SK-N-MC (cell line): ENCODE measurements at regions not wholly inside any gene's neighbourhood (a gene's known extent, or its start where the extent isn't known, plus 50 kb on each side); places are given as distances from the start of the nearest gene placed in this dataset.

ENCODE experiments used
- DNase-seq: peaks from one replicate; pipeline ENCODE4 v3.0.0-alpha.2; 2011; ENCODE audit warnings: low read depth, low spot score
- H3K27ac ChIP-seq: fragments of 200-600 bp; sonication (generic); 2 replicates; pipeline ENCODE4 v1.5.1; 2016; ENCODE audit warnings: mixed run types
- H3K36me3 ChIP-seq: fragments of 200-600 bp; sonication (generic); 2 replicates; pipeline ENCODE4 v1.6.1; 2017; ENCODE audit warnings: antibody characterized with exemption, low read length, mixed read lengths; ENCODE audit not compliant: insufficient read depth
- H3K4me3 ChIP-seq: fragments of 200-600 bp; sonication (generic); 2 replicates; pipeline ENCODE4 v1.5.1; 2016
- H3K9ac ChIP-seq: fragments of 200-600 bp; sonication (generic); 2 replicates; pipeline ENCODE4 v1.8.0; 2017; ENCODE audit warnings: mixed run types, mixed read lengths; ENCODE audit not compliant: insufficient read length
- H3K9me3 ChIP-seq: fragments of 200-600 bp; sonication (generic); 2 replicates; pipeline ENCODE4 v1.6.1; 2017; ENCODE audit warnings: low read depth, mild to moderate bottlenecking, antibody characterized with exemption, low read length, moderate library complexity, mixed read lengths
- EZH2 ChIP-seq: fragments of 200-600 bp; sonication (generic); IDR thresholded peaks from one replicate; pipeline ENCODE4 v1.6.1; 2017; ENCODE audit warnings: antibody characterized with exemption
- FOXP2 ChIP-seq: optimal IDR thresholded peaks from 2 replicates; pipeline ENCODE3; 2011; ENCODE audit warnings: mild to moderate bottlenecking, moderate library complexity; ENCODE audit not compliant: insufficient read depth; ENCODE audit errors: extremely low read length, control extremely low read depth
- POLR2AphosphoS5 ChIP-seq: IDR thresholded peaks from 2 replicates; pipeline ENCODE4 v1.6.1; 2012; ENCODE audit warnings: mild to moderate bottlenecking, low read depth, low read length, borderline replicate concordance

DNA sequence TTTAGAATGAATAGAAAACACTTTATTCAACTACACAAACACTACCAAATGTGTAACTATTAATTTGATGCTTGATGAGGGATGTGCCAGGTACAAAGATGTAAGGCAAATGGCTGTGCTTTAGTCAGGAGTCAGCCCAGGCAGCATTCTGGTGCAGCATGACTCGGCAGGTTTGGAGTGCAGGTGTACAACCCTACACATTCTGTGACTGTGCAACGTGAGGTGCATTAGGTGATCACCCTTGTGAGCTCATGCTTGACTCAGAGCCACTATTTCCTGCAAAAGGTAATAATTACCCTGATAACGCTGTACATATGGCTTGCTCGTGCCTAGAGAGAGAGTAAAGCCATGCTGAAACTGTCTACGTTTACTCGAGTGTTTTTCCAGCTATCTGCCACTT, 288.7 kb upstream of the DSEL start:
- Histone ChIP-seq H3K4me3 (no peak overlapping the region), H3K9ac (no peak overlapping the region), H3K36me3 (no peaks in the 10 kb centered on the region), H3K9me3 (no peaks in the 10 kb centered on the region), H3K27ac (no peak overlapping the region)
- DNase-seq = no peak
- TF ChIP-seq FOXP2 (no peak), EZH2 (no peak), POLR2AphosphoS5 (no peak)

- Histone ChIP-seq H3K36me3 (no peaks in the 10 kb centered on the region), H3K27ac (no peak overlapping the region), H3K9ac (no peak overlapping the region), H3K9me3 (no peaks in the 10 kb centered on the region), H3K4me3 (no peak overlapping the region)
- no peak for DNase-seq
- TF ChIP-seq FOXP2 = no peak
- TF ChIP-seq EZH2 = no peak
- TF ChIP-seq POLR2AphosphoS5 = no peak
These were observed 278.0 kb upstream of the DSEL start for GRCh38 chr18:67794521-67794920.

GRCh38 chr18:67790527-67790926, 274.0 kb upstream of the DSEL start:
- no peak for DNase-seq
- H3K4me3 ChIP-seq = no peak overlapping the region
- TF ChIP-seq EZH2 (no peak), POLR2AphosphoS5 (no peak), FOXP2 (no peak)
- H3K9ac ChIP-seq = no peak overlapping the region
- no peaks in the 10 kb centered on the region for H3K9me3 ChIP-seq
- H3K36me3 ChIP-seq = no peaks in the 10 kb centered on the region
- no peak overlapping the region for H3K27ac ChIP-seq

GRCh38 chr18:67789165-67789545, 272.6 kb upstream of the DSEL start:
- H3K9me3 ChIP-seq = no peaks in the 10 kb centered on the region
- no peak overlapping the region for H3K9ac ChIP-seq
- no peaks in the 10 kb centered on the region for H3K36me3 ChIP-seq
- no peak overlapping the region for H3K4me3 ChIP-seq
- TF ChIP-seq EZH2 = no peak
- TF ChIP-seq POLR2AphosphoS5 = no peak
- TF ChIP-seq FOXP2 = no peak
- DNase-seq = no peak
- no peak overlapping the region for H3K27ac ChIP-seq

DNA sequence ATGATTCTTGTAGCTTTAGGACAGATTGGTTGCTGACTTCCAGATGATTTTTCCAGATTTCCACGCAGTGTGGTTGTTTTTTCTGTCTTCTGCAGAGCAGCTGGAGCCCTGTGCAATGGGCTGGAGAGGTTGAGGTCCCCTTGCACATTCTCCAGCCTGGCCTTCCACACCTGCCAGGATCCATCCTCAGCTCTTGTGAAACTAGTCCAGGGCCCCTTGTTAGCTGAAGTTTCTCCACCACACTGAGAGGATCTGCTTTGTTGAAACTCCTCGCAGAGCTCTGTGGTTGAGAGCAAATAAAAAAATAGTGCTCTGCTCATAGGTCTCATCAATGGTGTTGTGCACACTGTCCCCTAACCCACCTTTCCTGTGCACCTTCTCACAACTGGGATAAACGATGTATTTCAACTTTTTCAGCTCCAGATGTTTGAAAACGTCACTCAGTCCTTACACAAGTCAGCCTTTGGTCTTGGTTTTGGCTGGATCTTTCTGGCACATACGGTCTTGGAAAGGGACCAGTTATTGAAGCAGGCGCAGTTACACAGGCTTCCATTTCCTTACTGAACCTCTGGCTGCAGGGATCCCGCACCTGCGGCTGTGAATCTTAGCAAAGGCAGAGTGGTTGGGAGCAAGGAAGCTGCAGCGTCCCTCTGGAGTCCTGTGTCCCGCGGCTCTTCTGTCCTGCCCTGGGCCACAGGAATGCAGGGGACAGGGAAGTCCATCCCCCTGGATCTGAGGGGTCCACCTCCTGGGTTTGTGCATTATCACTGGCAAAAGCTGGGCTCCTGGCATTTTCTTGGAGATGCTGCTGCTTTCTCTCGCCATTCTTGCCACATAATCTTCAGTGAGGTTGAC, 272.0 kb upstream of the DSEL start:
- no peaks in the 10 kb centered on the region for H3K36me3 ChIP-seq
- no peak overlapping the region for H3K9ac ChIP-seq
- TF ChIP-seq POLR2AphosphoS5 (no peak), FOXP2 (no peak), EZH2 (no peak)
- DNase-seq = no peak
- no peak overlapping the region for H3K4me3 ChIP-seq
- H3K9me3 ChIP-seq = no peaks in the 10 kb centered on the region
- no peak overlapping the region for H3K27ac ChIP-seq

DNA sequence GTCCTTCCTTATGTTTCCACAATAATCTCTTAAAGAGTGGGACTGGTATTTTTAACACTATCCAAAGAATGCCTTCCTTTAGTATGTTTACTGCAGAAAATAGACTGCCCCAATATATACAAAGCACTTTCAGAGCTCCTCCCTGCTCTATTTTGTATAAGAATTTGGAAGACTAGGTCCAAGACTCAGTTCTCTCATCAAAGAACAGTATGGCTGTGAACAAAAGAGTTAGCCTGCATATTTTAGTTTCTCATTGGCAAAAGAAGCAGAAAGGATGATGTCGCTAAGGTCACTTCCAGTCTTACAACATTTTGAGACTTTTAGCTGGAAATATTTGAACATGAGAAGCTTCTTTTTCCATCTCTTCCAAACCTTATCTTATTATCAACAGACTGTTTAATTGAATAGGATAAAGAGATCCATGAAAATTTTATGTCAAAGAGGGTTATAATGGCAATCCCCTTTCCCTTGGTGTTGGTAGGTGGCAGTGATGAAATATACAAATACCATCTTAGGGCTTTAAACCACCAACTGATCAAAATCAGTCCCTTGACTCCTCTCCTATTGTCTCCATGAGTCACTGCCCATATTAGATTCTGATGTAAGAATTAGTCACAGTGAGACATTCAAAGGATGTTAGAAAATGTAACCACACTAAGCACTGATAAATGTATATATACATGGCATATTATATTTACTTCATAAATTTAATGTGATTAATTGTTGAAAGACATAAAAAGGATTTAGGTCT, 266.9 kb upstream of the DSEL start:
- Histone ChIP-seq H3K36me3 (no peaks in the 10 kb centered on the region), H3K9ac (no peak overlapping the region), H3K27ac (no peak overlapping the region), H3K4me3 (no peak overlapping the region), H3K9me3 (no peaks in the 10 kb centered on the region)
- DNase-seq = no peak
- TF ChIP-seq POLR2AphosphoS5 (no peak), EZH2 (no peak), FOXP2 (no peak)

DNA sequence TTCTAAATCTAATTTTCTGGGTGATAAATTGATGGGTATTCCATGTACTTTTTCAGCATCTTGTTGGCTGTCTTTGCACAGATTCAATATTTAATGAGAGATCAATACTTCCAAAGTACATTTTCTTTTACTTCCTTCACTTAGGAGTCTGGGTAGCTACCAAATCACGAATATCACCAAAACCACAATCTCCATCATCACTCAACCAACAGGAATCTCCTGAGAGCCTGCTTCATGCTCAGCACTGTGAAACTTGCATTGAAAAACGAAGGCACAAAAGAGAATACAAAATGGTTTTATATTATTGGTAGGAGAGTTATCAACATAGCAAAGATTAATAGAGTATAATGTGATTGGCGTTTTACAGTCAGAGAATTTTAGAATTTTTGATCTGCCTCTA, 261.5 kb upstream of the DSEL start:
- Histone ChIP-seq H3K36me3 (no peaks in the 10 kb centered on the region), H3K4me3 (no peak overlapping the region), H3K9me3 (no peaks in the 10 kb centered on the region), H3K9ac (no peak overlapping the region), H3K27ac (no peak overlapping the region)
- TF ChIP-seq EZH2 = no peak
- TF ChIP-seq POLR2AphosphoS5 = no peak
- TF ChIP-seq FOXP2 = no peak
- no peak for DNase-seq

DNA sequence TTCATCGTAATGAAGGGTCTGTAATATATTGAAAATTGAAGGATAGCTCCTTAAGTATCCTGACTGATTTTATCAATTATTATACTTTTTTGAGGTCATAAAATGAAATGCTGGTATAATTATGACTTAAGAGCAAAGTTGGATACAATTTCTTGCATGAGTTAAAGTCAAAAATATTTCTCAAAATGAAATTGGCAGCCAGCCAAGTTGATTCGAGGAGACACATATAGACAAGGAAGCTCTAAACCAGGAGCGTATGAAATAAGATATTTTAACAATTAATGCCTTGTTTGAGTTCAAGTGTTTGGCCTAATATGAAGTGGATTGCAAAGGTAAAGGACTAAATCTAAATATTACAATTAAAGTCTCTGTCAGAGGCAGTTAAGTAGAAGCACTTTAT, 260.4 kb upstream of the DSEL start:
- no peak for DNase-seq
- Histone ChIP-seq H3K9ac (no peak overlapping the region), H3K9me3 (no peaks in the 10 kb centered on the region), H3K27ac (no peak overlapping the region), H3K4me3 (no peak overlapping the region), H3K36me3 (no peaks in the 10 kb centered on the region)
- TF ChIP-seq EZH2 (no peak), FOXP2 (no peak), POLR2AphosphoS5 (no peak)

GRCh38 chr18:67771271-67771670, 254.8 kb upstream of the DSEL start:
- no peak overlapping the region for H3K9ac ChIP-seq
- no peak overlapping the region for H3K4me3 ChIP-seq
- TF ChIP-seq POLR2AphosphoS5 (no peak), FOXP2 (no peak), EZH2 (no peak)
- H3K9me3 ChIP-seq = no peaks in the 10 kb centered on the region
- H3K36me3 ChIP-seq = no peaks in the 10 kb centered on the region
- no peak for DNase-seq
- no peak overlapping the region for H3K27ac ChIP-seq
